H9 (cell line): ENCODE measurements at regions not wholly inside any gene's neighbourhood (a gene's known extent, or its start where the extent isn't known, plus 50 kb on each side); places are given as distances from the start of the nearest gene placed in this dataset.

Experiments
- DNase-seq: peaks from one replicate; pipeline ENCODE4 v3.0.0-alpha.2; 2017
- H2AFZ ChIP-seq: one replicate; pipeline ENCODE4 v1.6.1; 2013; ENCODE audit warnings: mild to moderate bottlenecking, low read length, control low read depth, moderate library complexity
- H2AK5ac ChIP-seq: 2 replicates; pipeline ENCODE4 v1.6.1; 2013; ENCODE audit warnings: low read length, control low read depth, mixed read lengths; ENCODE audit not compliant: insufficient read length
- H2BK120ac ChIP-seq: one replicate; pipeline ENCODE4 v1.6.1; 2013; ENCODE audit warnings: low read depth, mild to moderate bottlenecking, low read length, control low read depth, inconsistent platforms; ENCODE audit not compliant: poor library complexity, severe bottlenecking
- H2BK12ac ChIP-seq: 2 replicates; pipeline ENCODE4 v1.6.1; 2013; ENCODE audit warnings: low read length, control low read depth, mixed read lengths, low read depth; ENCODE audit not compliant: insufficient read length
- H2BK15ac ChIP-seq: 2 replicates; pipeline ENCODE4 v1.6.1; 2013; ENCODE audit warnings: low read depth, low read length, control low read depth
- H2BK20ac ChIP-seq: one replicate; pipeline ENCODE4 v1.6.1; 2013; ENCODE audit warnings: low read depth, mild to moderate bottlenecking, low read length, control low read depth, inconsistent platforms; ENCODE audit not compliant: poor library complexity, severe bottlenecking
- H2BK5ac ChIP-seq: 2 replicates; pipeline ENCODE4 v1.6.1; 2013; ENCODE audit warnings: low read length, control low read depth, mixed read lengths; ENCODE audit not compliant: insufficient read length
- H3K14ac ChIP-seq: 2 replicates; pipeline ENCODE4 v1.6.1; 2013; ENCODE audit warnings: low read length, control low read depth; ENCODE audit not compliant: insufficient read depth
- H3K18ac ChIP-seq: 2 replicates; pipeline ENCODE4 v1.6.1; 2013; ENCODE audit warnings: low read depth, mild to moderate bottlenecking, mixed read lengths, low read length, control low read depth; ENCODE audit not compliant: insufficient read length
- H3K23ac ChIP-seq: 2 replicates; pipeline ENCODE4 v1.6.1; 2013; ENCODE audit warnings: low read length, control low read depth, mixed read lengths, low read depth; ENCODE audit not compliant: insufficient read length
- H3K23me2 ChIP-seq: 2 replicates; pipeline ENCODE4 v1.6.1; 2013; ENCODE audit warnings: low read depth, mild to moderate bottlenecking, mixed read lengths, low read length, control low read depth; ENCODE audit not compliant: insufficient read length, poor library complexity, severe bottlenecking
- H3K27ac ChIP-seq: 2 replicates; pipeline ENCODE4 v1.5.1; 2013; ENCODE audit warnings: low read length, control low read depth, mixed read lengths, low read depth; ENCODE audit not compliant: insufficient read length
- H3K27me3 ChIP-seq: 2 replicates; pipeline ENCODE4 v1.6.1; 2013; ENCODE audit warnings: low read length, control low read depth, inconsistent platforms; ENCODE audit not compliant: insufficient read depth
- H3K4ac ChIP-seq: 2 replicates; pipeline ENCODE4 v1.6.1; 2013; ENCODE audit warnings: low read depth, mild to moderate bottlenecking, control low read depth, inconsistent platforms, low read length, moderate library complexity
- H3K4me1 ChIP-seq: 2 replicates; pipeline ENCODE4 v1.6.1; 2013; ENCODE audit warnings: low read length, control low read depth, inconsistent platforms; ENCODE audit not compliant: insufficient read depth
- H3K4me2 ChIP-seq: 2 replicates; pipeline ENCODE4 v1.6.1; 2013; ENCODE audit warnings: low read length, control low read depth, mixed read lengths; ENCODE audit not compliant: insufficient read length, insufficient read depth
- H3K56ac ChIP-seq: 2 replicates; pipeline ENCODE4 v1.6.1; 2013; ENCODE audit warnings: low read depth, mild to moderate bottlenecking, mixed read lengths, low read length, control low read depth; ENCODE audit not compliant: insufficient read length
- H3K79me1 ChIP-seq: 2 replicates; pipeline ENCODE4 v1.6.1; 2013; ENCODE audit warnings: low read depth, mild to moderate bottlenecking, moderate library complexity, low read length, control low read depth, inconsistent platforms; ENCODE audit not compliant: insufficient read depth, poor library complexity, severe bottlenecking
- H3K79me2 ChIP-seq: 2 replicates; pipeline ENCODE4 v1.6.1; 2013; ENCODE audit warnings: low read length, control low read depth, inconsistent platforms; ENCODE audit not compliant: insufficient read depth
- H3K9ac ChIP-seq: 2 replicates; pipeline ENCODE4 v1.6.1; 2013; ENCODE audit warnings: low read length, control low read depth, mixed read lengths; ENCODE audit not compliant: insufficient read length; ENCODE audit errors: extremely low read depth
- H3K9me3 ChIP-seq: one replicate; pipeline ENCODE4 v1.6.1; 2013; ENCODE audit warnings: low read depth, low read length, inconsistent platforms; ENCODE audit not compliant: control insufficient read depth
- H3T11ph ChIP-seq: one replicate; pipeline ENCODE4 v1.6.1; 2013; ENCODE audit warnings: mild to moderate bottlenecking, low read length, control low read depth, inconsistent platforms
- H4K20me1 ChIP-seq: one replicate; pipeline ENCODE4 v1.6.1; 2013; ENCODE audit not compliant: control insufficient read depth, insufficient read length, insufficient read depth
- H4K5ac ChIP-seq: 2 replicates; pipeline ENCODE4 v1.6.1; 2013; ENCODE audit warnings: low read depth, mild to moderate bottlenecking, mixed read lengths, low read length, control low read depth; ENCODE audit not compliant: insufficient read length
- H4K8ac ChIP-seq: replicated peaks from 2 replicates; pipeline ENCODE4 v1.6.1; 2013; ENCODE audit warnings: low read length, control low read depth, mixed read lengths, low read depth; ENCODE audit not compliant: insufficient read length
- H4K91ac ChIP-seq: 2 replicates; pipeline ENCODE4 v1.6.1; 2013; ENCODE audit warnings: low read depth, mild to moderate bottlenecking, moderate library complexity, mixed read lengths, low read length, control low read depth; ENCODE audit not compliant: insufficient read length
- H3K27ac Mint-ChIP-seq, 3 experiments: 2 replicates in 2 of 3; 3 replicates in 1 of 3; pipeline ENCODE4 v1.8.0; 2020 to 2021; ENCODE audit warnings: mixed read lengths in 3 of 3, mild to moderate bottlenecking in 1 of 3, moderate library complexity in 1 of 3
- H3K27me3 Mint-ChIP-seq: 2 replicates; pipeline ENCODE4 v1.8.0; 2021; ENCODE audit warnings: low read depth, mild to moderate bottlenecking, moderate library complexity, mixed read lengths
- H3K36me3 Mint-ChIP-seq, 3 experiments: 2 replicates in 2 of 3; 3 replicates in 1 of 3; pipeline ENCODE4 v1.8.0; 2020 to 2021; ENCODE audit warnings: low read depth in 3 of 3, mixed read lengths in 3 of 3; ENCODE audit not compliant: insufficient read depth in 1 of 3
- H3K4me1 Mint-ChIP-seq, 2 experiments: 2 replicates each; pipeline ENCODE4 v1.8.0; 2020; ENCODE audit warnings: mixed read lengths in 2 of 2
- H3K4me3 Mint-ChIP-seq, 2 experiments: 2 replicates in 1 of 2; 3 replicates in 1 of 2; pipeline ENCODE4 v1.8.0; 2020 to 2021; ENCODE audit warnings: mild to moderate bottlenecking in 2 of 2, mixed read lengths in 2 of 2, moderate library complexity in 1 of 2
- H3K9me3 Mint-ChIP-seq, 2 experiments: 2 replicates in 1 of 2; 3 replicates in 1 of 2; pipeline ENCODE4 v1.8.0; 2020; ENCODE audit warnings: mild to moderate bottlenecking in 2 of 2, mixed read lengths in 2 of 2, moderate library complexity in 1 of 2
- CTCF ChIP-seq: fragments of 200-600 bp; sonication (generic); conservative IDR thresholded peaks from 3 replicates; pipeline ENCODE4 v1.8.0; 2021; ENCODE audit warnings: antibody characterized with exemption, mild to moderate bottlenecking
- WGBS: extraction: QIAGEN DNeasy Blood & Tissue Kit; methylation state at CpG from one replicate; pipeline ENCODE4 v1.1.7; 2013; ENCODE audit warnings: missing lambda C conversion rate, low lambda C conversion rate, mixed read lengths; ENCODE audit not compliant: insufficient read length; ENCODE audit errors: extremely low coverage; 5-methylcytosine and 5-hydroxymethylcytosine counted together

DNA sequence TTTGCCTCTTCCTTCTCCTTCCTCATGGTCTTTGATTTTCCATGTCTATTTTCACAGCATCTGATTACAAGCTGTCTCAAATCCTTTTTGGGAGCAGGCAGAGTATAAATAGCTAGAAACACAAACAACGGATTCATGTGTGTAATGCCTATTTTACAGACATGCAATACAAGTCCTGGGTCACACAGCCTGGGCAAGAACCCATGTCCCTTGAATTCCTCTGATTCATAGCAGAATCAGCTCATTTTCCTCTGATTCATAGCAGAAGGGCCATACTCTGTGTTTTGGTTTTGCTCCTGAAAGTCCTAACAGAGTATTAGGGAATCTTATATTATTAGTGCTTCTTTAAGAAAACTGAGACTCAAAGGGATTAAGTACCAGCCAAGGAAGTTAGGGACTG lies 71.3 kb downstream of the IRX5 start:
- Histone ChIP-seq H2AK5ac (no peak overlapping the region), H4K91ac (no peak overlapping the region), H2AFZ (no peak overlapping the region), H3K14ac (no peak overlapping the region), H4K8ac (no peak overlapping the region), H3K79me2 (no peaks in the 10 kb centered on the region), H3K23me2 (no peaks in the 10 kb centered on the region), H2BK120ac (no peak overlapping the region), H3K4me2 (no peak overlapping the region), H2BK20ac (no peak overlapping the region), H3K56ac (no peak overlapping the region), H2BK15ac (no peak overlapping the region), H3K23ac (no peak overlapping the region), H3T11ph (no peak overlapping the region), H3K4ac (no peak overlapping the region), H3K79me1 (no peaks in the 10 kb centered on the region), H3K4me1 (no peaks in the 10 kb centered on the region), H3K9me3 (no peaks in the 10 kb centered on the region), H3K18ac (no peak overlapping the region), H4K20me1 (no peaks in the 10 kb centered on the region), H2BK12ac (no peak overlapping the region), H3K27ac (no peak overlapping the region), H3K27me3 (no peaks in the 10 kb centered on the region), H2BK5ac (no peak overlapping the region), H3K9ac (no peak overlapping the region), H4K5ac (no peak overlapping the region)
- no CpG with 5 or more reads among the region's 1 CpG for WGBS
- TF ChIP-seq CTCF: no peak
- no peak overlapping the region for H3K27ac Mint-ChIP-seq
- no peaks in the 10 kb centered on the region for H3K36me3 Mint-ChIP-seq
- peaks cover 0 to 11% of the 10 kb centered on the region in 2 experiments; a peak in 2 of 4 replicates for H3K4me1 Mint-ChIP-seq
- no peak for DNase-seq
- H3K9me3 Mint-ChIP-seq: no peaks in the 10 kb centered on the region
- H3K27me3 Mint-ChIP-seq: peaks cover 3% of the 10 kb centered on the region
- H3K4me3 Mint-ChIP-seq: no peak overlapping the region
